HG03103 (cell line): ENCODE measurements at regions not wholly inside any gene's neighbourhood (a gene's known extent, or its start where the extent isn't known, plus 50 kb on each side); places are given as distances from the start of the nearest gene placed in this dataset.

Source experiments
- ATAC-seq: cut with Tn5 transposase; IDR thresholded peaks from one replicate; pipeline ENCODE4 v1.9.1; 2021; ENCODE audit warnings: low read depth; ENCODE audit not compliant: unreplicated experiment

GRCh38 chr2:215670396-215670795 is 234.5 kb upstream of the FN1 start:
- no peak for ATAC-seq

DNA sequence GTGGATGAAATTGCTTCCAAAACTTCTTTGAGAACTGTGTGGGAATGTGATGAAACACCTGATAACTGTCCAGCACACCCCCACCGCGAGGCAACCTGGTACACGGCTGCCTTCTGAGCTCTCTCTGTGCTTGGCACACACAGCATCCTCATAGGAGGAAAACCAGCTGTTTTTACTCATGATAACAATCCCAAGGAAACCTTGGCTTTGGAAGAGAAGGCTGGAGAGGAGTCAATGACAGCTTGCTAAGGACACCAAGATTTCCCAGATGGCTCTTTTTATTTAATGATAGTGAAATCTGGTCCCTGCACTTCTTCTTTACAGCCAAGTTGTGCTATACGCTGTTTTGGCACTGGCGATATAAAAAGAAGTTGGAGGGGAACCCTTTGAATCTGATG is 232.5 kb upstream of the FN1 start:
- ATAC-seq: no peak

DNA sequence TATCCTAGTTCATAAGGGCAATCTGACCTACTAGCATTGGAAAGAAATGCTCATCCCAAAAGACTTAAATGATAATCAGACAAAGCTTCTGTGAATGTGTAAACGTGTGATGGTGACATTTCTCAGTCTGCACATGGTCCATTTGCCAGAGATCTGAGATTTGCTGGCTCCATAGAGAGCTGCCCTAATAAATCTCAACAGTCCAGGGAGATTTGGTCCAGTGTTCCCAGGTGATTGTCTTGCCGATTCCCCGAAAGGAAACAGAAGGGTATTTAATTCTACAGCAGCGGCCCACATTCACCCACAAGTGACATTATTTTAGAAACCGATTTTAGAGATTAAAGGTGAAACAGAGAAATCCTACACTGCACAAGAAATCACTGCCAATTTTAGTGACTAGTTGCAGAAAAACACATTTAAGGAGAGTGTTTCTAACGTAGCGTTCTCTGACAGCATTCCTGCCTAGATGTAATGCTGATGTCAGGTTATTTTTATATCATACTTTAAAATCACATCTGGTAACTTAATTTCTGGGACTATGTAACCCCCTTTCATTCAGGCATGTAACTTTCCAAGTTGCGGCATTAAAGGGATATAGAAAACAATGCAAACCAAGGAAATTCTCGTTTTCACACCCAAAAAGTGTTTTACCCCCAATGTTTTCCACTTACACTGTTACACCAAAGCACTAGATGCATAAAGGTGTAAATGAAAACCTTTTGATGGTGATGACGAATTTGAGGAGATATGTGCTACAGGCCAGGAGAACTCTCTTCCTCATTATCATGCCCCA is 231.9 kb upstream of the FN1 start:
- ATAC-seq: no peak

DNA sequence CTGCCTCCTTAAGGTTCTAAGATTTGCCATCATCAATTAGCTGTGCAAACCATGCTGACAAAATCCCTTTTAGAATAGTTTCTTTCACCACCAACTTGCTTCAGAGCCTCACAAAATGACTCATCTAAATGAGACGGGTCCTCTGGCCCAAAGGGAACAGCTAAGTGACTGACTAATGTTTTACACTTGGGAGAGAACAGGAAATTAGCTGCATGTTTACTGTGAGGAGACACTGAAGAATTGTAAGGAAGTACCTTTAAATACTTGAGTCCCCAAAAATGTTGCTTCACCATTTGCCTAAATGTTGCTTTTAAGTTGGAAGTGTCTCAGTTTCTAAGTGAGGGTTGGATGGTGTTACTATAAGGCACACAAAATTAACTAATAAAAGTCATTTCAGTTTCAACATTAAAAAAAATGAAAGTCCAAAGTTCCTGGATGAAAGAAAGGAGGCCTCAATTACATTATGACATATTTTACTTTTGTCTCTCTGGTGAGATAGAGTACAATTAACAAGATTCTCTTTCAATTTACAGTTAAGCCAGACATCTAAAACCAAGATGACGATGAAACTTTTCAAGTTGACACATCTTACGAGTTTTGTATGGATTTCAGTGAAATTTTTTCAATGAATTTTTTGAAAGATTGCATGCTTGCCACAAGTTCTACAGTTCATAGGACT is 229.1 kb upstream of the FN1 start:
- peak; percentile 66 for ATAC-seq

DNA sequence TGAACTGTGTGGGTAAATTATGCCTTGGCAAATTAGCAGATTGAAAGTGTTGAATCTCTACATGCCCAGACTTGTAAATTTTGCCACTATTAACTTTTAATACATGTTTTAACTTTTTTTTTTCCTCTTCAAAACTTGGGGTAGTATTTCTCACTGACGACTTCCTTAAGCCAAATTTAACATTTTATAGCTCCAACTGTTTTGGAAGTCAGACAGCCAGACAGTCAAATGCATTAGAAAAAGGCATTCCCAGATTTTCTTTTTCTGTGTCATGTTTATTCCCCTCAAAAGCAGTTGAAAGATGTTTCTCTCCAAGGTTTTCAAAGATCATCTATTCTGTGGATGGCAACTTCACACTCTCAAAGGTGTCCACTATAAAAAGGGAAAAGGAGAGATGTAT is 226.8 kb upstream of the FN1 start:
- ATAC-seq: no peak

- no peak for ATAC-seq
Observed at GRCh38 chr2:215660687-215661086, 224.8 kb upstream of the FN1 start.

- no peak for ATAC-seq
Observed at GRCh38 chr2:215659650-215660049, 223.8 kb upstream of the FN1 start.

- no peak for ATAC-seq
Observed at GRCh38 chr2:215658635-215659305, 222.9 kb upstream of the FN1 start.

DNA sequence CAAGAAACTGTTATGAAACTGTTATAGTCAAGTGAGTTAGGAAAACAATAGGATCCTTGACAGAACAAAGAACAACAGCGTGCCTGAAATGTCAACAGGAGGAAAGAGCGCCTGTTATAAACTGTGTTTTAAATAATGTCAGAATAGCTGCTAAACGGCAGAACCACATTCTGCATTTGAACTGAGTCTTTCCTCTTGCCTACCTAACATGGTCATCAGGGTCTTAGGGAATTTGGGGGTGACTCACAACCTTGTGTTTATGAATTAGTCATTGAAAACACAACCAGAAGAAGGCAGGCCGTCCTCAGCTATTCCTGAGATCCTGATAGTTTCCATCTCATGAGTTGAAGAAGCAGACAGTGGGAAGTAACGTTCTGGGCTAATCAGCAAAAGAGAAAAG is 222.0 kb upstream of the FN1 start:
- no peak for ATAC-seq

- ATAC-seq: no peak
Observed at GRCh38 chr2:215654148-215654819, 218.4 kb upstream of the FN1 start.

DNA sequence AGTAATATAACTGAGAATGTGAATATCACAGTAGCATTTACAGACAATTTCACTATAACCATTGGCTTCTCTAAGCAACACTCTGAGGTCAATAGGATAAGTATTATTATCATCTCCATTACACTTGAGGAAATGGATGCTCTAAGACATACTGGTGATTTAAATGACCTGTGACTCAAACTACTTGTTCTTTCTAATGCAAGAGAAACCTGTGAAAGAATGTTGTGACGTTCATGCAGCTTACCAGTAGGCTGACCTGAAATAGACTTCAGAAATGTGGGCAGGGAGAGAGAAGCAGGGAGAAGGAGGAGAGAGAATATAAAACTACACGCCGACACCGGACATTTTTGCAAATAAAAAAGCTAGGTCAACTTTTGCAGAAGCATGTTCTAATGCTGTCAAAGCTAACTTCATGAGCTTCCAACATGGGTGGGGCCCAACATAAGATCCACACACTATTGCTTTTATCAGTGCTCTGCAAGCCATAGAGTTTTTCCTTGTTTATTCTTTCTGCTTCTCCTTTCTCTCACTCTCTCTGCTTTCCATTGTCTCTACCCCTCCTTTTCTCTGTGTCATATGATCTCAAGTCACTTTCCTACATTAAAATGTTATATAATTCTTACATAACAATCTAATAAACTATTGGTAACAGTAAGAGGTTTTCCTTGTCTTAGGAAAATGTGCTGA is 217.6 kb upstream of the FN1 start:
- ATAC-seq: no peak

GRCh38 chr2:215652388-215652787 is 216.5 kb upstream of the FN1 start:
- no peak for ATAC-seq

DNA sequence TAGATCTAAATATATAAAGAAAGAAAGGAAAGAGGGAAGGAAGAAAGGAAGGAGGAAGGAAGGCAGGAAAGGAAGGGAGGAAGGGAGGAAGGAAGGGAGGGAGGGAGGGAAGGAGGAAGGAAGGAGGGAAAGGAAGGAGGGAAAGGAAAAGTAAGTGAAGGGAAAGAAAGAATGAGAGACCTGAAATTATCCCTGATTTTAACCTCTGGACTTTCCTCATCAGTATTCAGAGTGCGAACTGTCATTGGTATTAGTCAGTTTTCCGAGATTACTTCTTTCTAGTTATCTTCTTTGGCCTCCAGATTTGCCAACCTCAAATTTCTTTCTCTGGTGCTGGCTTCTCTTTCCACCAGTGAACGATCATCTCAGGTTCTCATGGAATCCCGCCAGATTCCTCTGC is 215.5 kb upstream of the FN1 start:
- ATAC-seq: no peak

DNA sequence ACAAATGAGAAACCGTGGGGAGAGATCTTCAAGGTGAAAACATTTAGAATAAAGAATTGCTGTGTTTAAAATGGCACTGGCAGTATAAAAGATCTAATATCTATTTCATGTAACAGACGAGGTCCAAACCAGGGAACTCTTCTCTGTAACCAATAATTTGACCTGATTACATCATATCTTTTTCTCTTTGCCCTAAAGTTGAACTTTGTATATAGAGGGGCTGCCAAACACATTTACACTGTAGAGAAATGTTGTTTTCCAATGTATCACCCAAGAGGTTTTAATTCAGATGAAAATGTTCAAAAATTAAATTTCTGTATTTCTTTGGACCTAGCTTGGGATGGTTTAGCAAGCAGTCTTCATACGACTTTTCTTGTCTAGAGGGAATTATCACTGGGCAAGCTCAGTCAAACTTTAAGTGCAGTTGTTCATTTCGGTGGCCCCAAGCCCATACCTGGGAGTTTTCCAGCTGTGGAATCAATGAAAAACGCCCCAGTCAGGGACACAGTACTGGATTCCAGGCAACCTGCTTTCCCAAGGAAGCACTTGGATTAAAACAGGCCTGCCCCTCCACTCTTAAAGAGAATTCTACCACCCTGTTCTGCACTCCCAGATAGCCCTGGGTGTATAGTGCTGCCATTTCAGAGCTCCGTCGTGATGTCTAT is 208.5 kb upstream of the FN1 start:
- ATAC-seq: no peak

- no peak for ATAC-seq
Observed at GRCh38 chr2:215638687-215639086, 202.8 kb upstream of the FN1 start.

DNA sequence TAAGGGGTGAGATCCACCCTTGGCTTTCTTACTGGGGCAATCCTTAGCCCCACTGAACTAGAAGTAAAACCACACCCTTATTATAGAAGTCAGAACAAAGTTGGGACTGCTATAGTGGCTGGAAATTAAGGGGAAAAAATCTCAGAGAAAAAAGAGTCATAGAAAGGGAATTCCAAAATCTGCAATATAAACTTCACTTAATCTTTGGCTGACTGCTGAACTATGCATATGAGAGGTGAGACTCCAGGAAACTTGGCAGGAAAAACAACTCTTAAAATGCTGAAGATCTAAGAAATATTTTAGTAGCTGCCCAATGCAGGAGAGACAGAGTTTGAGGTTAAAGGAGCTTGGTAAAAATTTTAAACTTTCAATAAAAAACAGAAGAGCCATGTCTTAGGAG is 201.8 kb upstream of the FN1 start:
- no peak for ATAC-seq

DNA sequence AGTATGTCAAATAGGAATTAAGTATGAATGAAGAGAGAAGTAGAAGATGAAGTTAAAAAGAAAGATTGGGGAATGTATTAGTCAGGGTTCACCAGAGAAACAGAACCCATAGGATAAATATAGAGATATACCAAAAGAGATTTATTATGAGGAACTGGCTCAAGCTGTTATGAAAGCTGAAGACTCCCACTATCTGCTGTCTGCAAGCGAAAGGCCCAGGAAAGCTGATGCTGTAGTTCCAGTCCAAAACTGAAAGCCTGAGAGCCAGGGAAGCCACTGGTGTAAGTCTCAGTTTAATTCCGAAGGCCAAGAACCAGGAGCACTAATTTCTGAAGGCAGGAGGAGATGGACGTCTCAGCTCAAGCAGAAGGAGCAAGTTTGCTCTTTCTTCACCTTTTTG is 200.9 kb upstream of the FN1 start:
- ATAC-seq: no peak

DNA sequence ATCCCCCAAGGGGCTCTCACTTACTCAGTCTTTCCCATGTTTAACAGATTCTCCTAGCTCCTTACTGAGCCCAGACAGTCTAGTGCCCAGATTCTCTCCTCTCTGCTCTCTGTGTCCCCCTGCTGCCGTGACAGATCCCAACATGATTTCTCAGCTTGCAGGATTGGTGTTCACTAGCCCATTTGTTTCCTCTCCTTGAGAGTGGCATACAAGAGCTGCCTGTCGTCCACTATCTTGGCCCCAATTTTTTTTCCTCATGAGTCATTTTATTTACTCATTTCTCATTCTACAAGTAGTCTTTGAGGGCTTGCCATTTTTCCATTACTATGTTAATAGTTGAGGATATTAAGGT is 199.9 kb upstream of the FN1 start:
- ATAC-seq: no peak

- no peak for ATAC-seq
Observed at GRCh38 chr2:215635071-215635787, 199.4 kb upstream of the FN1 start.

DNA sequence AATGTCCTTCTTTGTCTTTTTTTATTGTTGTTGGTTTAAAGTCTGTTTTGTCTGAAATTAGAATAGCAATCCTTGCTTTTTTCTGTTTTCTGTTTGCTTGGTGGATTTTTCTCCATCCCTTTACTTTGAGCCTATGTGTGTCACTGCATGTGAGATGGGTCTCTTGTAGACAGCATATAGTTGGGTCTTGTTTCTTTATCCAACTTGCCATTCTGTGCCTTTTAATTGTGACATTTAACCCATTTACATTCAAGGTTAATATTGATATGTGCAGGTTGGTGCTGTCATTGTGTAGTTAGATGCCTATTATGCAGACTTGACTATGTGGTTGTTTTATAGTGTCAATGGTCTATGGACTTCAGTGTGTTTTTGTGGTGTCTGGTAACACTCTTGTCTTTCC is 197.5 kb upstream of the FN1 start:
- ATAC-seq: no peak
